Keratinocyte (primary cell): ENCODE measurements at regions not wholly inside any gene's neighbourhood (a gene's known extent, or its start where the extent isn't known, plus 50 kb on each side); places are given as distances from the start of the nearest gene placed in this dataset.

Experiments used
- DNase-seq: peaks from one replicate; pipeline ENCODE4 v3.0.0-alpha.2; 2011; ENCODE audit warnings: low read depth, missing footprints, low spot score
- FAIRE-seq: peaks from 2 replicates; lab custom pipeline; 2011; peaks lifted over from hg19 to GRCh38; lab: Jason Lieb, UNC
- H2AFZ ChIP-seq: 2 replicates; pipeline ENCODE4 v1.6.0; 2012; ENCODE audit warnings: low read length, control low read depth, inconsistent platforms; ENCODE audit not compliant: control insufficient read depth
- H3K27ac ChIP-seq: 2 replicates; pipeline ENCODE4 v1.5.1; 2011; ENCODE audit warnings: low read length; ENCODE audit not compliant: control insufficient read depth, insufficient read depth
- H3K27me3 ChIP-seq: 3 replicates; pipeline ENCODE4 v1.6.0; 2011; ENCODE audit warnings: low read length; ENCODE audit not compliant: control insufficient read depth, insufficient read depth; ENCODE audit errors: extremely low read depth
- H3K36me3 ChIP-seq, 2 experiments: 2 replicates in 1 of 2; 3 replicates in 1 of 2; pipeline ENCODE4 v1.5.1; 2011; ENCODE audit warnings: low read length in 2 of 2, mild to moderate bottlenecking in 1 of 2; ENCODE audit not compliant: control insufficient read depth in 2 of 2, insufficient read depth in 2 of 2; ENCODE audit errors: extremely low read depth in 1 of 2
- H3K4me1 ChIP-seq: 3 replicates; pipeline ENCODE4 v1.5.1; 2011; ENCODE audit warnings: low read length; ENCODE audit not compliant: control insufficient read depth, insufficient read depth; ENCODE audit errors: extremely low read depth
- H3K4me2 ChIP-seq: 3 replicates; pipeline ENCODE4 v1.6.0; 2011; ENCODE audit warnings: low read depth, low read length; ENCODE audit not compliant: control insufficient read depth, insufficient read depth; ENCODE audit errors: extremely low read depth
- H3K4me3 ChIP-seq, 3 experiments: fragments of 200-600 bp in 1 of 3; sonication (generic) in 1 of 3; 2 replicates in 2 of 3; 3 replicates in 1 of 3; pipeline ENCODE4 v1.5.1; 2011 to 2016; ENCODE audit warnings: low read length in 3 of 3, mild to moderate bottlenecking in 3 of 3, control low read depth in 2 of 3, inconsistent platforms in 1 of 3, low read depth in 1 of 3, mixed read lengths in 1 of 3, mixed run types in 1 of 3, moderate library complexity in 1 of 3; ENCODE audit not compliant: control insufficient read depth in 2 of 3, insufficient read depth in 2 of 3; ENCODE audit errors: extremely low read depth in 1 of 3
- H3K79me2 ChIP-seq: 2 replicates; pipeline ENCODE4 v1.6.0; 2012; ENCODE audit warnings: low read length; ENCODE audit not compliant: control insufficient read depth, insufficient read depth
- H3K9ac ChIP-seq: 3 replicates; pipeline ENCODE4 v1.6.0; 2011; ENCODE audit warnings: low read length; ENCODE audit not compliant: control insufficient read depth, insufficient read depth; ENCODE audit errors: extremely low read depth
- H3K9me1 ChIP-seq: 3 replicates; pipeline ENCODE4 v1.6.0; 2011; ENCODE audit warnings: low read length; ENCODE audit not compliant: control insufficient read depth, insufficient read depth; ENCODE audit errors: extremely low read depth
- H3K9me3 ChIP-seq: 2 replicates; pipeline ENCODE4 v1.5.1; 2012; ENCODE audit warnings: low read depth, low read length; ENCODE audit not compliant: control insufficient read depth
- H4K20me1 ChIP-seq: 3 replicates; pipeline ENCODE4 v1.6.0; 2011; ENCODE audit warnings: low read length; ENCODE audit not compliant: control insufficient read depth, insufficient read depth; ENCODE audit errors: extremely low read depth
- EZH2 ChIP-seq: IDR thresholded peaks from one replicate; pipeline ENCODE4 v1.6.1; 2012; ENCODE audit warnings: inconsistent platforms, mild to moderate bottlenecking, low read length, moderate library complexity
- dilution Hi-C: fragments of 300-500 bp; cut with MboI; formaldehyde crosslinking; loops from one replicate; pipeline ENCODE4 v1.7.0; 2020; ENCODE audit warnings: low sequenced_read_pairs; ENCODE audit not compliant: extremely low pct_ligation_motif_present
- TF ChIP-seq, protein P1 (sequence below), 3 experiments: IDR thresholded peaks in 1 of 3; conservative IDR thresholded peaks in 1 of 3; optimal IDR thresholded peaks in 1 of 3; 2 replicates in 2 of 3; 3 replicates in 1 of 3; pipeline versions ENCODE3 to v1.5.1; 2011; ENCODE audit warnings: low read length in 3 of 3, mild to moderate bottlenecking in 3 of 3, moderate library complexity in 2 of 3, control low read depth in 1 of 3, inconsistent platforms in 1 of 3; ENCODE audit not compliant: insufficient read depth in 2 of 3; ENCODE audit errors: extremely low read depth in 1 of 3

- DNase-seq (no peak), FAIRE-seq (no peak)
- Histone ChIP-seq H3K4me2 (no peak overlapping the region), H3K9me3 (no peaks in the 10 kb centered on the region), H4K20me1 (no peaks in the 10 kb centered on the region), H3K9me1 (no peaks in the 10 kb centered on the region), H3K4me3 (no peak overlapping the region), H3K27ac (no peak overlapping the region), H3K4me1 (peaks cover 4% of the 10 kb centered on the region), H3K79me2 (no peaks in the 10 kb centered on the region), H3K36me3 (no peaks in the 10 kb centered on the region), H2AFZ (no peak overlapping the region), H3K27me3 (no peaks in the 10 kb centered on the region), H3K9ac (no peak overlapping the region)
- TF ChIP-seq EZH2 = no peak
- TF ChIP-seq, protein P1, sequence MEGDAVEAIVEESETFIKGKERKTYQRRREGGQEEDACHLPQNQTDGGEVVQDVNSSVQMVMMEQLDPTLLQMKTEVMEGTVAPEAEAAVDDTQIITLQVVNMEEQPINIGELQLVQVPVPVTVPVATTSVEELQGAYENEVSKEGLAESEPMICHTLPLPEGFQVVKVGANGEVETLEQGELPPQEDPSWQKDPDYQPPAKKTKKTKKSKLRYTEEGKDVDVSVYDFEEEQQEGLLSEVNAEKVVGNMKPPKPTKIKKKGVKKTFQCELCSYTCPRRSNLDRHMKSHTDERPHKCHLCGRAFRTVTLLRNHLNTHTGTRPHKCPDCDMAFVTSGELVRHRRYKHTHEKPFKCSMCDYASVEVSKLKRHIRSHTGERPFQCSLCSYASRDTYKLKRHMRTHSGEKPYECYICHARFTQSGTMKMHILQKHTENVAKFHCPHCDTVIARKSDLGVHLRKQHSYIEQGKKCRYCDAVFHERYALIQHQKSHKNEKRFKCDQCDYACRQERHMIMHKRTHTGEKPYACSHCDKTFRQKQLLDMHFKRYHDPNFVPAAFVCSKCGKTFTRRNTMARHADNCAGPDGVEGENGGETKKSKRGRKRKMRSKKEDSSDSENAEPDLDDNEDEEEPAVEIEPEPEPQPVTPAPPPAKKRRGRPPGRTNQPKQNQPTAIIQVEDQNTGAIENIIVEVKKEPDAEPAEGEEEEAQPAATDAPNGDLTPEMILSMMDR (optimal IDR thresholded peaks at IDR 0.05 in 1 of 3, IDR thresholded peaks at IDR 0.05 in 1 of 3, conservative IDR thresholded peaks at IDR 0.05 in 1 of 3; ENCODE audit: extremely low read depth in 1 of 3, insufficient read depth in 2 of 3, low read length in 3 of 3) = no peak
- dilution Hi-C loops = no loop called here
These were observed 51.1 kb upstream of the OPN4 start for GRCh38 chr10:86603256-86603655.
